ENCODE measurements at regions not wholly inside any gene's neighbourhood (a gene's known extent, or its start where the extent isn't known, plus 50 kb on each side); places are given as distances from the start of the nearest gene placed in this dataset.

- Histone ChIP-seq H3K36me3 (no peaks in the 10 kb centered on the region), H3K27me3 (no peaks in the 10 kb centered on the region), H3K4me1 (no peaks in the 10 kb centered on the region), H3K27ac (no peak overlapping the region), H3K4me3 (no peak overlapping the region), H3K9me3 (no peaks in the 10 kb centered on the region)
- 70 to 72% methylated on average over 6 of the region's 6 CpGs for WGBS, 2 donors
- intact Hi-C loops (cut with DNase I) = no loop called here
- DNase-seq = no peak
- no peak for TF ChIP-seq CTCF (IDR thresholded peaks at IDR 0.05)
- TF ChIP-seq POLR2A (IDR thresholded peaks at IDR 0.05) = no peak
These were observed 92.7 kb upstream of the ETAA1 start for GRCh38 chr2:67304300-67304890.

- intact Hi-C loops (cut with DNase I) = no loop called here
- Histone ChIP-seq H3K27ac (no peak overlapping the region), H3K36me3 (no peaks in the 10 kb centered on the region), H3K9me3 (no peaks in the 10 kb centered on the region), H3K4me3 (no peak overlapping the region), H3K4me1 (peaks cover 0 to 6% (median 0%) of the 10 kb centered on the region in 3 donors), H3K27me3 (no peaks in the 10 kb centered on the region)
- WGBS, 2 donors = 86 to 93% methylated on average over 1 of the region's 1 CpG
- no peak for DNase-seq
- no peak for TF ChIP-seq CTCF (IDR thresholded peaks at IDR 0.05)
- TF ChIP-seq POLR2A (IDR thresholded peaks at IDR 0.05) = no peak
These were observed 87.9 kb upstream of the ETAA1 start for GRCh38 chr2:67309281-67309680.

GRCh38 chr2:67311536-67311935 is 85.6 kb upstream of the ETAA1 start:
- H3K36me3 ChIP-seq = no peaks in the 10 kb centered on the region
- DNase-seq = no peak
- H3K27me3 ChIP-seq = no peaks in the 10 kb centered on the region
- H3K27ac ChIP-seq = no peak overlapping the region
- TF ChIP-seq POLR2A (IDR thresholded peaks at IDR 0.05) (no peak), CTCF (IDR thresholded peaks at IDR 0.05) (no peak)
- H3K4me1 ChIP-seq = peaks cover 0 to 6% (median 0%) of the 10 kb centered on the region in 3 donors
- WGBS, 2 donors = 7 to 28% methylated on average over 2 of the region's 2 CpGs
- intact Hi-C loops (cut with DNase I) = no loop called here
- no peaks in the 10 kb centered on the region for H3K9me3 ChIP-seq
- H3K4me3 ChIP-seq = no peak overlapping the region

GRCh38 chr2:67312871-67313270 is 84.3 kb upstream of the ETAA1 start:
- TF ChIP-seq CTCF (IDR thresholded peaks at IDR 0.05) (no peak), POLR2A (IDR thresholded peaks at IDR 0.05) (no peak)
- Histone ChIP-seq H3K27ac (no peak overlapping the region), H3K4me1 (peaks cover 0 to 6% (median 0%) of the 10 kb centered on the region in 3 donors), H3K9me3 (no peaks in the 10 kb centered on the region), H3K36me3 (no peaks in the 10 kb centered on the region), H3K27me3 (no peaks in the 10 kb centered on the region), H3K4me3 (no peak overlapping the region)
- DNase-seq = no peak
- 73 to 91% methylated on average over 1 of the region's 1 CpG for WGBS, 2 donors
- intact Hi-C loops (cut with DNase I) = no loop called here

GRCh38 chr2:67313536-67313935 is 83.6 kb upstream of the ETAA1 start:
- Histone ChIP-seq H3K4me1 (peaks cover 0 to 6% (median 0%) of the 10 kb centered on the region in 3 donors), H3K36me3 (no peaks in the 10 kb centered on the region), H3K9me3 (no peaks in the 10 kb centered on the region), H3K4me3 (no peak overlapping the region), H3K27me3 (no peaks in the 10 kb centered on the region), H3K27ac (no peak overlapping the region)
- WGBS, 2 donors = 68 to 76% methylated on average over 1 of the region's 1 CpG
- intact Hi-C loops (cut with DNase I) = no loop called here
- DNase-seq = no peak
- TF ChIP-seq POLR2A (IDR thresholded peaks at IDR 0.05) (no peak), CTCF (IDR thresholded peaks at IDR 0.05) (no peak)

Data from esophagus squamous epithelium (tissue), 5 donors.